SK-N-SH treated with all-trans-retinoic acid at 6 μM for 48 hours (cell line): ENCODE measurements at regions not wholly inside any gene's neighbourhood (a gene's known extent, or its start where the extent isn't known, plus 50 kb on each side); places are given as distances from the start of the nearest gene placed in this dataset.

Experiments
- ATAC-seq: fragments of 200-7000 bp; cut with Tn5 transposase; 3 replicates; pipeline ENCODE4 v1.9.1; 2020; ENCODE audit warnings: mild to moderate bottlenecking, moderate library complexity
- ARNTL ChIP-seq: fragments of 450-650 bp; formaldehyde crosslinking; IDR thresholded peaks from 2 replicates; pipeline ENCODE4 v1.5.0; 2020; ENCODE audit warnings: low read depth, mild to moderate bottlenecking, moderate library complexity, borderline replicate concordance
- BACH2 ChIP-seq: fragments of 250-450 bp; sonication (Bioruptor Pico); IDR thresholded peaks from 2 replicates; pipeline ENCODE4 v1.9.0; 2021; ENCODE audit warnings: mild to moderate bottlenecking, borderline replicate concordance
- CREB5 ChIP-seq: fragments of 250-450 bp; sonication (Bioruptor Pico); IDR thresholded peaks from 2 replicates; pipeline ENCODE4 v1.5.1; 2020; ENCODE audit warnings: low read depth, mild to moderate bottlenecking, moderate library complexity
- CSDC2 ChIP-seq: fragments of 250-450 bp; sonication (Bioruptor Pico); IDR thresholded peaks from 2 replicates; pipeline ENCODE4 v1.5.0; 2020; ENCODE audit warnings: mild to moderate bottlenecking, moderate library complexity
- CSRNP3 ChIP-seq: fragments of 250-450 bp; sonication (Bioruptor Pico); IDR thresholded peaks from 2 replicates; pipeline ENCODE4 v1.5.1; 2021; ENCODE audit warnings: mild to moderate bottlenecking, moderate library complexity
- ESRRG ChIP-seq: fragments of 250-450 bp; sonication (Bioruptor Pico); IDR thresholded peaks from 2 replicates; pipeline ENCODE4 v1.6.1; 2021; ENCODE audit warnings: mild to moderate bottlenecking
- GLIS3 ChIP-seq: fragments of 250-450 bp; sonication (Bioruptor Pico); IDR thresholded peaks from 2 replicates; pipeline ENCODE4 v1.5.0; 2020; ENCODE audit warnings: mild to moderate bottlenecking, moderate library complexity
- ISL1 ChIP-seq: fragments of 250-450 bp; sonication (Bioruptor Pico); IDR thresholded peaks from 2 replicates; pipeline ENCODE4 v2.1.2; 2022; ENCODE audit warnings: mild to moderate bottlenecking, moderate library complexity
- OSR1 ChIP-seq: fragments of 250-450 bp; sonication (Bioruptor Pico); IDR thresholded peaks from 2 replicates; pipeline ENCODE4 v1.8.0; 2022; ENCODE audit warnings: moderate library complexity, mild to moderate bottlenecking, inconsistent platforms
- PATZ1 ChIP-seq: fragments of 250-450 bp; sonication (Bioruptor Pico); IDR thresholded peaks from 2 replicates; pipeline ENCODE4 v1.8.0; 2020; ENCODE audit warnings: mild to moderate bottlenecking, moderate library complexity, borderline replicate concordance
- POU6F1 ChIP-seq: fragments of 250-450 bp; sonication (Bioruptor Pico); IDR thresholded peaks from 2 replicates; pipeline ENCODE4 v1.8.0; 2021; ENCODE audit warnings: low read depth, mild to moderate bottlenecking, moderate library complexity, borderline replicate concordance
- PPARA ChIP-seq: fragments of 250-450 bp; sonication (Bioruptor Pico); IDR thresholded peaks from 2 replicates; pipeline ENCODE4 v1.5.0; 2020; ENCODE audit warnings: mild to moderate bottlenecking, borderline replicate concordance
- RARB ChIP-seq: fragments of 250-450 bp; sonication (Bioruptor Pico); IDR thresholded peaks from 2 replicates; pipeline ENCODE4 v1.8.0; 2021; ENCODE audit warnings: mild to moderate bottlenecking, moderate library complexity
- SNAI2 ChIP-seq: fragments of 250-450 bp; sonication (Bioruptor Pico); IDR thresholded peaks from 2 replicates; pipeline ENCODE4 v1.5.0; 2020; ENCODE audit warnings: mild to moderate bottlenecking, moderate library complexity
- TOX ChIP-seq: fragments of 250-450 bp; sonication (Bioruptor Pico); IDR thresholded peaks from 2 replicates; pipeline ENCODE4 v1.8.0; 2021; ENCODE audit warnings: mild to moderate bottlenecking, moderate library complexity, borderline replicate concordance
- TSHZ2 ChIP-seq: fragments of 250-450 bp; sonication (Bioruptor Pico); IDR thresholded peaks from 2 replicates; pipeline ENCODE4 v1.5.0; 2020; ENCODE audit warnings: mild to moderate bottlenecking, moderate library complexity
- ZC3H10 ChIP-seq: fragments of 250-450 bp; sonication (Bioruptor Pico); IDR thresholded peaks from 2 replicates; pipeline ENCODE4 v1.5.1; 2021; ENCODE audit warnings: mild to moderate bottlenecking, moderate library complexity
- ZFP3 ChIP-seq: fragments of 250-450 bp; sonication (Bioruptor Pico); IDR thresholded peaks from 2 replicates; pipeline ENCODE4 v1.5.0; 2020; ENCODE audit warnings: mild to moderate bottlenecking, moderate library complexity
- ZFP30 ChIP-seq: fragments of 450-650 bp; formaldehyde crosslinking; IDR thresholded peaks from 2 replicates; pipeline ENCODE4 v1.5.0; 2022; ENCODE audit warnings: mild to moderate bottlenecking, moderate library complexity
- ZNF565 ChIP-seq: fragments of 450-650 bp; formaldehyde crosslinking; conservative IDR thresholded peaks from 2 replicates; pipeline ENCODE4 v1.5.0; 2020; ENCODE audit warnings: low read depth, mild to moderate bottlenecking, moderate library complexity
- ZNF70 ChIP-seq: fragments of 450-650 bp; formaldehyde crosslinking; IDR thresholded peaks from 2 replicates; pipeline ENCODE4 v1.5.0; 2020; ENCODE audit warnings: mild to moderate bottlenecking, moderate library complexity
- ZNF8 ChIP-seq: fragments of 450-650 bp; formaldehyde crosslinking; IDR thresholded peaks from 2 replicates; pipeline ENCODE4 v1.5.0; 2020; ENCODE audit warnings: mild to moderate bottlenecking, moderate library complexity

- ATAC-seq, result no peak
- TF ChIP-seq RARB (CRISPR knock-in tag), result no peak
- TF ChIP-seq ZNF565 (CRISPR knock-in tag), result no peak
- TF ChIP-seq BACH2, result no peak
- TF ChIP-seq TOX (CRISPR knock-in tag), result no peak
- no peak for TF ChIP-seq ZC3H10 (CRISPR knock-in tag)
- TF ChIP-seq ARNTL (CRISPR knock-in tag), result no peak
- no peak for TF ChIP-seq ZFP3
- no peak for TF ChIP-seq ZNF8 (CRISPR knock-in tag)
Measured at GRCh38 chr6:160933256-160933655, 58.3 kb upstream of the MAP3K4 start.

GRCh38 chr6:160934157-160934556 lies 57.4 kb upstream of the MAP3K4 start:
- ATAC-seq, result no peak
- TF ChIP-seq ISL1 (no peak), ZNF70 (CRISPR knock-in tag) (no peak), RARB (CRISPR knock-in tag) (no peak), ESRRG (no peak), PPARA (no peak), ZFP30 (CRISPR knock-in tag) (no peak), GLIS3 (no peak), PATZ1 (CRISPR knock-in tag) (no peak), CSDC2 (no peak), TSHZ2 (no peak), CSRNP3 (no peak), OSR1 (CRISPR knock-in tag) (no peak), ZFP3 (no peak), SNAI2 (CRISPR knock-in tag) (no peak), POU6F1 (CRISPR knock-in tag) (no peak)

- TF ChIP-seq ARNTL (CRISPR knock-in tag), result no peak
- TF ChIP-seq TSHZ2, result no peak
- TF ChIP-seq GLIS3, result no peak
- TF ChIP-seq BACH2, result no peak
- no peak for TF ChIP-seq CSDC2
- TF ChIP-seq ZNF8 (CRISPR knock-in tag), result no peak
- no peak for TF ChIP-seq CREB5 (CRISPR knock-in tag)
- ATAC-seq, result no peak
Measured at GRCh38 chr6:160940197-160940596, 51.4 kb upstream of the MAP3K4 start.
